ENCODE measurements at regions not wholly inside any gene's neighbourhood (a gene's known extent, or its start where the extent isn't known, plus 50 kb on each side); places are given as distances from the start of the nearest gene placed in this dataset.

DNA sequence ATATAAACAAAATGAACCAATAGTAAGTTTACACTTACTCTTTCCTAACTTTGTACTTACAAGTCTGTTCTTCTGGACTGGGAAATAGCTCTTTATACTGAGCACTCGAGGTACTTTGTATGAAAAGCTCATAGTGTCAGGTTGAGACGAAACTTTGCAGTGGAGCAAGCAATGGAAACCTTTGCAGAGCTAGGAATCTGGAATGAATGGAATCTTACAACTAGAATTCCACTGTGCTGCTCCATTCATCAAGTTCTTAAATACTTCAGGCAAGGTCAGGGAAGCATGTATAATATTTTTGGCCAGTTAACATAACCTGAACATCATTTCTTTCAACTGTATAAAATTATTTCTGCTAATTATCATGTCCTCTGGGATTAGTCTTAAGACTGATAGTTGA is 1327.5 kb upstream of the FLRT2 start:
- Mint-ChIP-seq H3K4me1 (0 out of 2 replicates have a peak, but pooled peaks cover 3% of the 10 kb centered on the region), H3K27me3 (ENCODE audit: low read depth) (no peaks in the 10 kb centered on the region), H3K4me3 (no peak overlapping the region), H3K9me3 (no peaks in the 10 kb centered on the region; the same call in 1 of the 2 replicates), H3K36me3 (no peaks in the 10 kb centered on the region), H3K27ac (no peak overlapping the region)
- POLR2A ChIA-PET = no interaction called here
- ATAC-seq (no peak; the same call in 1 of the 2 replicates), DNase-seq (ENCODE audit: low spot score) (no peak)
- CTCF ChIA-PET = no interaction called here
- TF ChIP-seq, protein P1, sequence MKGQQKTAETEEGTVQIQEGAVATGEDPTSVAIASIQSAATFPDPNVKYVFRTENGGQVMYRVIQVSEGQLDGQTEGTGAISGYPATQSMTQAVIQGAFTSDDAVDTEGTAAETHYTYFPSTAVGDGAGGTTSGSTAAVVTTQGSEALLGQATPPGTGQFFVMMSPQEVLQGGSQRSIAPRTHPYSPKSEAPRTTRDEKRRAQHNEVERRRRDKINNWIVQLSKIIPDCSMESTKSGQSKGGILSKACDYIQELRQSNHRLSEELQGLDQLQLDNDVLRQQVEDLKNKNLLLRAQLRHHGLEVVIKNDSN (CRISPR knock-in tag; IDR thresholded peaks at IDR 0.05) = no peak
- TF ChIP-seq, protein P2, sequence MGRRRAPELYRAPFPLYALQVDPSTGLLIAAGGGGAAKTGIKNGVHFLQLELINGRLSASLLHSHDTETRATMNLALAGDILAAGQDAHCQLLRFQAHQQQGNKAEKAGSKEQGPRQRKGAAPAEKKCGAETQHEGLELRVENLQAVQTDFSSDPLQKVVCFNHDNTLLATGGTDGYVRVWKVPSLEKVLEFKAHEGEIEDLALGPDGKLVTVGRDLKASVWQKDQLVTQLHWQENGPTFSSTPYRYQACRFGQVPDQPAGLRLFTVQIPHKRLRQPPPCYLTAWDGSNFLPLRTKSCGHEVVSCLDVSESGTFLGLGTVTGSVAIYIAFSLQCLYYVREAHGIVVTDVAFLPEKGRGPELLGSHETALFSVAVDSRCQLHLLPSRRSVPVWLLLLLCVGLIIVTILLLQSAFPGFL (CRISPR knock-in tag; IDR thresholded peaks at IDR 0.05; ENCODE audit: borderline replicate concordance) = no peak
- TF ChIP-seq JAZF1 (CRISPR knock-in tag; IDR thresholded peaks at IDR 0.05) (no peak), USF2 (CRISPR knock-in tag; IDR thresholded peaks at IDR 0.05) (no peak), RELA (CRISPR knock-in tag; IDR thresholded peaks at IDR 0.05; ENCODE audit: borderline replicate concordance) (no peak), TEAD1 (CRISPR knock-in tag; IDR thresholded peaks at IDR 0.05) (no peak), TEAD4 (CRISPR knock-in tag; IDR thresholded peaks at IDR 0.05) (no peak), GRHL2 (CRISPR knock-in tag; IDR thresholded peaks at IDR 0.05; ENCODE audit: insufficient replicate concordance, severe bottlenecking) (no peak), CREM (CRISPR knock-in tag; IDR thresholded peaks at IDR 0.05) (no peak), NR1H2 (CRISPR knock-in tag; IDR thresholded peaks at IDR 0.05) (no peak), ERG (CRISPR knock-in tag; IDR thresholded peaks at IDR 0.05) (no peak), IRF2 (CRISPR knock-in tag; IDR thresholded peaks at IDR 0.05; ENCODE audit: borderline replicate concordance, low read depth) (no peak), ZNF396 (CRISPR knock-in tag; IDR thresholded peaks at IDR 0.05; ENCODE audit: borderline replicate concordance) (no peak), JUN (CRISPR knock-in tag; IDR thresholded peaks at IDR 0.05) (no peak)
- TF ChIP-seq, protein P3, sequence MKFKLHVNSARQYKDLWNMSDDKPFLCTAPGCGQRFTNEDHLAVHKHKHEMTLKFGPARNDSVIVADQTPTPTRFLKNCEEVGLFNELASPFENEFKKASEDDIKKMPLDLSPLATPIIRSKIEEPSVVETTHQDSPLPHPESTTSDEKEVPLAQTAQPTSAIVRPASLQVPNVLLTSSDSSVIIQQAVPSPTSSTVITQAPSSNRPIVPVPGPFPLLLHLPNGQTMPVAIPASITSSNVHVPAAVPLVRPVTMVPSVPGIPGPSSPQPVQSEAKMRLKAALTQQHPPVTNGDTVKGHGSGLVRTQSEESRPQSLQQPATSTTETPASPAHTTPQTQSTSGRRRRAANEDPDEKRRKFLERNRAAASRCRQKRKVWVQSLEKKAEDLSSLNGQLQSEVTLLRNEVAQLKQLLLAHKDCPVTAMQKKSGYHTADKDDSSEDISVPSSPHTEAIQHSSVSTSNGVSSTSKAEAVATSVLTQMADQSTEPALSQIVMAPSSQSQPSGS (CRISPR knock-in tag; IDR thresholded peaks at IDR 0.05; ENCODE audit: borderline replicate concordance, low read depth) = no peak

- ChIA-PET POLR2A (no interaction called here), CTCF (no interaction called here)
- no peaks in the 10 kb centered on the region for H3K27me3 Mint-ChIP-seq (ENCODE audit: low read depth)
- H3K27ac Mint-ChIP-seq = no peak overlapping the region
- H3K4me1 Mint-ChIP-seq = 0 out of 2 replicates have a peak, but pooled peaks cover 3% of the 10 kb centered on the region
- H3K9me3 Mint-ChIP-seq = no peaks in the 10 kb centered on the region; the same call in 1 of the 2 replicates
- no peak overlapping the region for H3K4me3 Mint-ChIP-seq
- DNase-seq (ENCODE audit: low spot score) (no peak), ATAC-seq (no peak)
- H3K36me3 Mint-ChIP-seq = no peaks in the 10 kb centered on the region
- no peak for TF ChIP-seq PRRX2 (CRISPR knock-in tag; IDR thresholded peaks at IDR 0.05)
- TF ChIP-seq NR2C2 (CRISPR knock-in tag; IDR thresholded peaks at IDR 0.05) = no peak
- no peak for TF ChIP-seq ZNF416 (CRISPR knock-in tag; IDR thresholded peaks at IDR 0.05)
- TF ChIP-seq, protein P4, sequence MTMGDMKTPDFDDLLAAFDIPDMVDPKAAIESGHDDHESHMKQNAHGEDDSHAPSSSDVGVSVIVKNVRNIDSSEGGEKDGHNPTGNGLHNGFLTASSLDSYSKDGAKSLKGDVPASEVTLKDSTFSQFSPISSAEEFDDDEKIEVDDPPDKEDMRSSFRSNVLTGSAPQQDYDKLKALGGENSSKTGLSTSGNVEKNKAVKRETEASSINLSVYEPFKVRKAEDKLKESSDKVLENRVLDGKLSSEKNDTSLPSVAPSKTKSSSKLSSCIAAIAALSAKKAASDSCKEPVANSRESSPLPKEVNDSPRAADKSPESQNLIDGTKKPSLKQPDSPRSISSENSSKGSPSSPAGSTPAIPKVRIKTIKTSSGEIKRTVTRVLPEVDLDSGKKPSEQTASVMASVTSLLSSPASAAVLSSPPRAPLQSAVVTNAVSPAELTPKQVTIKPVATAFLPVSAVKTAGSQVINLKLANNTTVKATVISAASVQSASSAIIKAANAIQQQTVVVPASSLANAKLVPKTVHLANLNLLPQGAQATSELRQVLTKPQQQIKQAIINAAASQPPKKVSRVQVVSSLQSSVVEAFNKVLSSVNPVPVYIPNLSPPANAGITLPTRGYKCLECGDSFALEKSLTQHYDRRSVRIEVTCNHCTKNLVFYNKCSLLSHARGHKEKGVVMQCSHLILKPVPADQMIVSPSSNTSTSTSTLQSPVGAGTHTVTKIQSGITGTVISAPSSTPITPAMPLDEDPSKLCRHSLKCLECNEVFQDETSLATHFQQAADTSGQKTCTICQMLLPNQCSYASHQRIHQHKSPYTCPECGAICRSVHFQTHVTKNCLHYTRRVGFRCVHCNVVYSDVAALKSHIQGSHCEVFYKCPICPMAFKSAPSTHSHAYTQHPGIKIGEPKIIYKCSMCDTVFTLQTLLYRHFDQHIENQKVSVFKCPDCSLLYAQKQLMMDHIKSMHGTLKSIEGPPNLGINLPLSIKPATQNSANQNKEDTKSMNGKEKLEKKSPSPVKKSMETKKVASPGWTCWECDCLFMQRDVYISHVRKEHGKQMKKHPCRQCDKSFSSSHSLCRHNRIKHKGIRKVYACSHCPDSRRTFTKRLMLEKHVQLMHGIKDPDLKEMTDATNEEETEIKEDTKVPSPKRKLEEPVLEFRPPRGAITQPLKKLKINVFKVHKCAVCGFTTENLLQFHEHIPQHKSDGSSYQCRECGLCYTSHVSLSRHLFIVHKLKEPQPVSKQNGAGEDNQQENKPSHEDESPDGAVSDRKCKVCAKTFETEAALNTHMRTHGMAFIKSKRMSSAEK (CRISPR knock-in tag; IDR thresholded peaks at IDR 0.05; ENCODE audit: borderline replicate concordance) = no peak
- no peak for TF ChIP-seq ZMAT4 (CRISPR knock-in tag; IDR thresholded peaks at IDR 0.05)
- no peak for TF ChIP-seq FOXJ3 (CRISPR knock-in tag; IDR thresholded peaks at IDR 0.05; ENCODE audit: borderline replicate concordance)
- no peak for TF ChIP-seq STAT6 (CRISPR knock-in tag; conservative IDR thresholded peaks at IDR 0.05; ENCODE audit: low read depth)
- no peak for TF ChIP-seq ZNF263 (CRISPR knock-in tag; IDR thresholded peaks at IDR 0.05; ENCODE audit: low read depth)
- TF ChIP-seq OVOL2 (CRISPR knock-in tag; IDR thresholded peaks at IDR 0.05; ENCODE audit: borderline replicate concordance) = no peak
Measured at GRCh38 chr14:84203896-84204295, 1326.0 kb upstream of the FLRT2 start.

All from WTC11 (cell line).